ENCODE measurements at regions not wholly inside any gene's neighbourhood (a gene's known extent, or its start where the extent isn't known, plus 50 kb on each side); places are given as distances from the start of the nearest gene placed in this dataset.
"Not testable (repeated sequence)": the region's sequence is repeated elsewhere in the genome, so short reads cannot be mapped to it uniquely, and the experiment has no call there.

DNA sequence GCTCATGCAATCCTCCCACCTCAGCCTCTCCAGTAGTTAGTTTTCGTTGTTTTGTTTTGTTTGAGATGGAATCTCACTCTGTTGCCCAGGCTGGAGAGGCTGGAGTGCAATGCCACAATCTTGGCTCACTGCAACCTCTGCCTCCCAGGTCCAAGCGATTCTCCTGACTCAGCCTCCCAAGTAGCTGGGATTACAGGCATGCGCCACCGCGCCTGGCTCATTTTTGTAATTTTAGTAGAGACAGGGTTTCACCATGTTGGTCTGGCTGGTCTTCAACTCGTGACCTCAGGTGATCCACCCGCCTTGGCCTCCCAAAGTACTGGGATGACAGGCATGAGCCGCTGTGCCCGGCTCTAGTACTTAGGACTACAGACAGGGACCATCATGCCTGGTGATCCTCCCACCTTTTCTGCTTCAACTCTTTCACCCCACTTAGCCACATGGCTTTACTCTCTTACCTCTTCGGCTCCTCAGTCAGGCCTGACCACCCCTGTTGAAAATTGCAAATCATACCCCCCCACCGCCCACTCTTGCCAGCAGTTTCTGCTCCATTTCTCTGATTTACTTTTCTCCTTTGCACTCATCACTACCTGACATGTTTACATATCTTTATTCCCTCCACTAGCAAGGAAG, 157.1 kb upstream of the GRK3 start:
- ATAC-seq (no peak), DNase-seq (no peak)
- Histone ChIP-seq H3K4me1 (peaks cover 13% of the 10 kb centered on the region), H3K4me3 (no peak overlapping the region), H3K27ac (no peak overlapping the region), H3K27me3 (ENCODE audit: insufficient read depth in 3 of 3, low read length in 2 of 3) (no peaks in the 10 kb centered on the region), H3K36me3 (ENCODE audit: insufficient read depth in 1 of 2, low read depth in 1 of 2) (no peaks in the 10 kb centered on the region), H3K9me3 (no peaks in the 10 kb centered on the region)
- intact Hi-C loops (cut with DNase I), result no loop called here
- TF ChIP-seq, protein P1, sequence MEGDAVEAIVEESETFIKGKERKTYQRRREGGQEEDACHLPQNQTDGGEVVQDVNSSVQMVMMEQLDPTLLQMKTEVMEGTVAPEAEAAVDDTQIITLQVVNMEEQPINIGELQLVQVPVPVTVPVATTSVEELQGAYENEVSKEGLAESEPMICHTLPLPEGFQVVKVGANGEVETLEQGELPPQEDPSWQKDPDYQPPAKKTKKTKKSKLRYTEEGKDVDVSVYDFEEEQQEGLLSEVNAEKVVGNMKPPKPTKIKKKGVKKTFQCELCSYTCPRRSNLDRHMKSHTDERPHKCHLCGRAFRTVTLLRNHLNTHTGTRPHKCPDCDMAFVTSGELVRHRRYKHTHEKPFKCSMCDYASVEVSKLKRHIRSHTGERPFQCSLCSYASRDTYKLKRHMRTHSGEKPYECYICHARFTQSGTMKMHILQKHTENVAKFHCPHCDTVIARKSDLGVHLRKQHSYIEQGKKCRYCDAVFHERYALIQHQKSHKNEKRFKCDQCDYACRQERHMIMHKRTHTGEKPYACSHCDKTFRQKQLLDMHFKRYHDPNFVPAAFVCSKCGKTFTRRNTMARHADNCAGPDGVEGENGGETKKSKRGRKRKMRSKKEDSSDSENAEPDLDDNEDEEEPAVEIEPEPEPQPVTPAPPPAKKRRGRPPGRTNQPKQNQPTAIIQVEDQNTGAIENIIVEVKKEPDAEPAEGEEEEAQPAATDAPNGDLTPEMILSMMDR (IDR thresholded peaks at IDR 0.05), result no peak
- 96 to 98% (median 96%) methylated on average over 11 of the region's 11 CpGs for WGBS, 3 donors

DNA sequence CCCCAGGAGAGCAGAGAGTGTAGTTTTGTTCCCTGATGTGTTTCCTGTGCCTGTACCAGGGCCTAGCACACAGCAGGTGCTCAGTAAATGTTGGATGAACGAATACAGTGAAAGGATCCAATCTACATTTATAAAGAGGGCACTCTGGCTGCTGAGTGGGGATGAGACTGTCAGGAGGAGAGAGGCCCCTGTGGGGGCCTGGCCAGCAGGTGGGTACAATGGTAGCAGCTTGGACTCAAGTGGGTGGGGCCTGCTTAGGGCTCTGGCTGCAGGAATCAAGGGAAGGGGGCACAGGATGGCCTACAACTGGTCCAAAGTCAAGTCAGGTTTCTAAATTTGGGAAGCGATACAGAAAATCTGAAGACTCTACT, 156.6 kb upstream of the GRK3 start:
- H3K27ac ChIP-seq, result no peak overlapping the region
- ATAC-seq (no peak), DNase-seq (no peak)
- WGBS, 3 donors, result 93 to 98% (median 95%) methylated on average over 2 of the region's 2 CpGs
- no peaks in the 10 kb centered on the region for H3K36me3 ChIP-seq (ENCODE audit: insufficient read depth in 1 of 2, low read depth in 1 of 2)
- intact Hi-C loops (cut with DNase I), result no loop called here
- H3K4me3 ChIP-seq, result no peak overlapping the region
- TF ChIP-seq, protein P1 (IDR thresholded peaks at IDR 0.05), result no peak
- no peaks in the 10 kb centered on the region for H3K9me3 ChIP-seq
- H3K4me1 ChIP-seq, result peaks cover 11% of the 10 kb centered on the region
- no peaks in the 10 kb centered on the region for H3K27me3 ChIP-seq (ENCODE audit: insufficient read depth in 3 of 3, low read length in 2 of 3)

DNA sequence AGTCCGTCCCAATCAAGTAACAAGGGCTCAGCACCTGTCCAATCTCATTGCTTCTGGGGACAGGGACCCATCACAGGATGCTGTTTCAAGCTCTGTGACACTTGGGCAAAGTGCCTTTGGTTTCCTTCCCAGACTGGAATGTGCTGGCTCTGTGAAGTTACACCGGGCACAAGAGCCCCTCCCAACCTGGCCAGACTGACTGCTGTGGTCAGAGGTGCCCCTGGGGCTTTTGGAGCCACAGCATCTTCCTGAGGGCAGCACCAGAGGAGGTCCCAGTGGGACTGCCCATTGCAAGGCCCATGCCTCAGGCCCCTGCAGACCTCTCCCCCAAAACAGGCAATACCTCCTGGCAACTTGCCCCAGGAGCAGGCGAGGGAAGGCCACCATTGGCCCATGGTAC, 155.2 kb upstream of the GRK3 start:
- 25 to 53% (median 41%) methylated on average over 3 of the region's 3 CpGs for WGBS, 3 donors
- Histone ChIP-seq H3K27ac (no peak overlapping the region), H3K4me1 (peaks cover 16% of the 10 kb centered on the region), H3K4me3 (no peak overlapping the region), H3K36me3 (ENCODE audit: insufficient read depth in 1 of 2, low read depth in 1 of 2) (no peaks in the 10 kb centered on the region), H3K27me3 (ENCODE audit: insufficient read depth in 3 of 3, low read length in 2 of 3) (no peaks in the 10 kb centered on the region), H3K9me3 (no peaks in the 10 kb centered on the region)
- peak; percentile 74 to 84 (median 78) for ATAC-seq
- intact Hi-C loops (cut with DNase I), result no loop called here
- no peak for DNase-seq
- TF ChIP-seq, protein P1 (IDR thresholded peaks at IDR 0.05), result no peak

DNA sequence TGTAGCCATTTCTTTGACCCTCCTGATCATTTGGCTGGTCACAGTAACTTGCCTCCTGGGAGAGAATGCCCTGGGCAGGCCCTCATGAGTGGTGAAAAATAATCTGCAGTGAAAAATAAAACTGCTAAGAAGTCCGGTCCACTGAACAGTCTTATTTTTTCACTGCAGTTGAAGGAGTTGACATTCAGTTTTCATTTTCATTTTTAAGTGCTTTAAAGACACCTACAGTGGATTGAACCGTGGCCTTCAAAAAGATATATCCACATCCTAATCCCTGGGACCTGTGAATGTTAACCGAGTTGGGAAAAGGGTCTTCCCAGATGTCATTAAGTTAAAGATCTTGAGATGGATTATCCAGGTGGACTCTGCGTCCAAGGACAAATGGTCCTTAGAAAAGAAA, 153.6 kb upstream of the GRK3 start:
- Histone ChIP-seq H3K4me3 (no peak overlapping the region), H3K27me3 (ENCODE audit: insufficient read depth in 3 of 3, low read length in 2 of 3) (no peaks in the 10 kb centered on the region), H3K9me3 (no peaks in the 10 kb centered on the region), H3K36me3 (ENCODE audit: insufficient read depth in 1 of 2, low read depth in 1 of 2) (no peaks in the 10 kb centered on the region), H3K4me1 (peaks cover 13% of the 10 kb centered on the region), H3K27ac (no peak overlapping the region)
- WGBS, 3 donors, result 83 to 88% (median 85%) methylated on average over 4 of the region's 4 CpGs
- ATAC-seq, result no peak
- intact Hi-C loops (cut with DNase I), result no loop called here
- DNase-seq, result no peak
- TF ChIP-seq, protein P1 (IDR thresholded peaks at IDR 0.05), result no peak

DNA sequence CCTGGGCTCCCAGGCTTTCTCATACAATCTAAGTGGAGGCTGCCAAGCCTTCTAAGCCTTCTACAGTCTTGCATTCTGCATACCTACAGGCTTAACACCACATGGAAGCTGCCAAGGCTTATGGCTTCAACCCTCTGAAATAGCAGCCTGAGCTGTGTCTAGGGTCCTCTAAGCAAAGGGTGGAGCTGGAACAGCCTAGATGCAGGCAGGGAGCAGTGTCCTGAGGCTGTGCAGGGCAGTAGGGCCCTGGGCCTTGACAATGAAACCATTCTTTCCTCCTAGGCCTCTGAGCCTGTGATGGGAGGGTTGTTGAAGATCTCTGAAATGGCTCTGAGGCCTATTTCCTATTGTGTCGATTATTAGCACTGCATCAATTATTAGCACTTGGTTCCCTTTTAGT, 150.9 kb upstream of the GRK3 start:
- H3K4me3 ChIP-seq, result no peak overlapping the region
- WGBS, 3 donors, result 86 to 100% (median 100%) methylated on average over 1 of the region's 1 CpG
- peak; percentile 46 to 93 (median 88) for ATAC-seq

DNA sequence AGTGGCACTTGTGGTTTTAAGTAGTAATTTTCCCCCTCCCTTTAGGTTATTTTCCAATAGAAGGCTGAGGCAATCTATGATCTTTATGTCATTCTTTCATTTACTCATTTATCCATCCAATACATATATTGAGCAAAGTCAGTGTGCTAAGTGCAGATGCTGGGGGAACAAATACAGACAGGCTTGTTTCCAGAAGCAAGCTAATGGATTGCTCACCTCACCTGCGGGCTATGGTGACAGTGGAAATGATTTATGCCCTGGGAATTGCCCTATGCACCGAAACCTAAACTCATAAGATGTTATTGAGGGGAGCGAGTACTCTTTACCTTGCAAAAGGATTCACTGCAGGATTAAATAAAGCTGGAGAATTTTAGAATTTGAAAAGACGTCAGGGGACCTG, 148.7 kb upstream of the GRK3 start:
- H3K36me3 ChIP-seq (ENCODE audit: insufficient read depth in 1 of 2, low read depth in 1 of 2); H3K4me3 ChIP-seq; H3K27ac ChIP-seq; DNase-seq; H3K9me3 ChIP-seq; ATAC-seq; intact Hi-C loops (cut with DNase I): not testable (repeated sequence)
- WGBS, 3 donors, result 82 to 87% (median 84%) methylated on average over 4 of the region's 4 CpGs
- H3K27me3 ChIP-seq (ENCODE audit: insufficient read depth in 3 of 3, low read length in 2 of 3), result peaks cover 0 to 18% (median 9%) of the 10 kb centered on the region in 3 donors
- peaks cover 13% of the 10 kb centered on the region for H3K4me1 ChIP-seq

More for the DNA sequence above, 150.9 kb upstream of the GRK3 start:
- TF ChIP-seq, protein P1 (IDR thresholded peaks at IDR 0.05), result no peak
- no peaks in the 10 kb centered on the region for H3K36me3 ChIP-seq (ENCODE audit: insufficient read depth in 1 of 2, low read depth in 1 of 2)
- intact Hi-C loops (cut with DNase I), result no loop called here
- H3K27ac ChIP-seq, result no peak overlapping the region
- no peaks in the 10 kb centered on the region for H3K27me3 ChIP-seq (ENCODE audit: insufficient read depth in 3 of 3, low read length in 2 of 3)
- no peaks in the 10 kb centered on the region for H3K9me3 ChIP-seq
- peaks cover 13% of the 10 kb centered on the region for H3K4me1 ChIP-seq
- DNase-seq, result no peak

DNA sequence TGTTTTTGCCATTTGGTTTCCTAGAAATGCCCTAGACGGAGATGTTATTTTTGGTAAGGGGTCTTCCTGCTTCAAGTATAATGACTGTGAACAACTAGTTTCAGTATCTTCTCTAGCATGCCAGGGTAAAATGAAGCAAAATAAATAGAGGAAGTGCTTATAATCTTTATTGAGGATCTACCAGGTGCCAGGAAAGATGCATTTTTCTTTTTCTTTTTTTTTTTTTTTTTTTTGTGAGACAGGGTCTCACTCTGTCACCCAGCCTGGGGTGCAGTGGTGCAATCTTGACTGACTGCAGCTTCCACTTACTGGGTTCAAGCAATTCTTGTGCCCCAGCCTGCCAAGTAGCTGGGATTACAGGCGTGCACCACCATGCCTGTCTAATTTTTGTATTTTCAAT, 146.6 kb upstream of the GRK3 start:
- ATAC-seq; DNase-seq; H3K4me3 ChIP-seq; intact Hi-C loops (cut with DNase I); H3K9me3 ChIP-seq; H3K27ac ChIP-seq; H3K36me3 ChIP-seq (ENCODE audit: insufficient read depth in 1 of 2, low read depth in 1 of 2): not testable (repeated sequence)
- WGBS, 3 donors, result 74 to 99% (median 92%) methylated on average over 2 of the region's 2 CpGs
- H3K4me1 ChIP-seq, result peaks cover 17% of the 10 kb centered on the region
- H3K27me3 ChIP-seq (ENCODE audit: insufficient read depth in 3 of 3, low read length in 2 of 3), result peaks cover 0 to 39% (median 14%) of the 10 kb centered on the region in 3 donors
